ENCODE measurements at regions not wholly inside any gene's neighbourhood (a gene's known extent, or its start where the extent isn't known, plus 50 kb on each side); places are given as distances from the start of the nearest gene placed in this dataset.
"Not testable (repeated sequence)": the region's sequence is repeated elsewhere in the genome, so short reads cannot be mapped to it uniquely, and the experiment has no call there.

DNA sequence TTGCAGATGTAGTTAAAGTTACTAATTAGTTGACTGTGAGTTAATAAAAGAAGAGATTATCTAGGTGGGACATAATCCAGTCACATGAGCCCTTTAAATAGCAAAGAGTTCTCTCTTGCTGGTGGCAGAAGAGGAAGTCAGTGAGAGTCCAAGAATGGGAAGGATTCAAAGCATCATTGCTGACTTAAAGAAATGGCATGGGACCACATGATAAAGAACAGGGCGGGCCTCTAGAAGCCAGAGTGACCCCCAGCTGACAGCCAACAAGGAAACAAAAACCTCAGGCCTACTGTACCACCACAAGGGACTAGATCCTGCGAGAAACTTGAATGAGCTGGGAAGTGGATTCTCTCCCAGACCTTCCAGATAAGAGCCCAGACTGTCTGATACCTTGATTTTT is 447.2 kb upstream of the CCDC54 start:
- DNase-seq (ENCODE audit: low read depth in 4 of 4, low spot score in 1 of 4) = no peak

DNA sequence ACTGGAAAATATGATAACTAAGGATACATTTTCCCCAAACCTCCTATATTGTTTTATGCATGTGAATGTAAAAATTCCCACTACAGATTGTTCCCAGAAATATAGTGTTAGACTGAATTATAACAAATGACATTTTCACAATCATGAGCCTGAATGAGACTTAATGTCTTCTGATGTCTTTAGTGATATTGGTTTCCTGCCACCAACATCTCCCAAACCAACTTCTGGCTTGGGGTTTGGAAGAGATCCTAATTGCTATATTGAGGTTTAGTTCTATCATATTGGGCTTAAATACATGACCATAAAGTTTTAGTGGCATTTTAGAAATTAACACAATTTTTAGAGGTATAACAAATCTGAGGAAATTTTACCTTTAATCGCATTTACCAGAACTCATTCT is 445.3 kb upstream of the CCDC54 start:
- no peak for DNase-seq (ENCODE audit: low read depth in 4 of 4, low spot score in 1 of 4)

- DNase-seq (ENCODE audit: low read depth in 4 of 4, low spot score in 1 of 4) = no peak
Observed at GRCh38 chr3:106936337-106936736, 440.9 kb upstream of the CCDC54 start.

DNA sequence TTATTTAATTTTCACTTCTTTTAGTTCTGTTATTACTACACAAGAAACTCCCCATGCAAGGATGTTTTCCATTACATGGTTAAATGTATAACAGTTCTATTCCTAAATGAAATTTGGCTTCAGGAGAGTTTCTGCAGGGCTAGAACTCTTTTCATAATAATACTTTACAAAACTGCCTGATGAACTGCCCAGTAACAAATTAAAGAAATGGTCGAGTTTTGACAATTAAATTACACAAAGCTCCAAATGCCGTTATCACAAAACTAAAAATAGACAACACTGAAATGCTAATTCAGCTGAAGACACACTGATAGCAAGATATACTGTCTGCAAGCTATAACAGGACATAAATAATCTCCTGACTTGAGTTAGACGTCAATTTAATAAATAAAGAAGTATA is 435.2 kb upstream of the CCDC54 start:
- DNase-seq (ENCODE audit: low read depth in 4 of 4, low spot score in 1 of 4) = no peak

GRCh38 chr3:106943071-106943470 is 434.2 kb upstream of the CCDC54 start:
- DNase-seq (ENCODE audit: low read depth in 4 of 4, low spot score in 1 of 4) = no peak

DNA sequence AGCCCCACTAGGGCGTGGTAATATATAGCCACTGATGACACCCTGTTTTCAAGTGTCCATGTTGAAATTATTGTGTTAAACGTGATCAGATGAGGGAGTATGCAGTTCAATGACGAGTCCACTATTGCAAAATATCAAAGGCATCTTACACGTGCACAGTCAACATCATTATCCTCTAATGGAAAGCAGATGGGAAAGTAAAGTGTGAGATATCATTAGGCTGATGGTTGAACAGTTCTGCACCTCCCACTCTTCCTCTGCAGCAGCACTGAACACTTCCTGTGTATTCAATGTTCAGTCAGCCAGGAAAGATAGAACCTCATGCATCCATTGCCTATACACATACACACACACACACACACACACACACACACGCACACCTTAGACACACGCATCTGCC is 431.8 kb upstream of the CCDC54 start:
- DNase-seq (ENCODE audit: low read depth in 4 of 4, low spot score in 1 of 4) = no peak

DNA sequence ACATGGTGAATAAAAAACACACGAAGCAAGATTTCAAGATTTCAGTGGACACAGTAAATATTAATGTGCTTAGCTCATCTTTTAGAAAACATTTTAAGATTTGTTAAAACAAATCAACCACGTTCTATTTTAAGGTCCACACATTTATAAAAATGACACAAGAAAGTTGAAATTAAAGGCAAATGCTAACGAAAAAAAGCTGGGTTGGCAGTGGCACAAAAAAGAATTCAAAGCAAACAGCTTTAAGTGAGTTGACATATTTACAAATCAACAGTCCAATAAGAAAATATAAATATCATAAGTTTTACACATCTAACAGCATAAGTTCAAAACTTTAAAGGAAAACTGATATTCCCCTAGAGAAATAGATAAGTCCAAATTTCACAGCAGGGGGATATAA is 430.4 kb upstream of the CCDC54 start:
- DNase-seq (ENCODE audit: low read depth in 4 of 4, low spot score in 1 of 4) = no peak

DNA sequence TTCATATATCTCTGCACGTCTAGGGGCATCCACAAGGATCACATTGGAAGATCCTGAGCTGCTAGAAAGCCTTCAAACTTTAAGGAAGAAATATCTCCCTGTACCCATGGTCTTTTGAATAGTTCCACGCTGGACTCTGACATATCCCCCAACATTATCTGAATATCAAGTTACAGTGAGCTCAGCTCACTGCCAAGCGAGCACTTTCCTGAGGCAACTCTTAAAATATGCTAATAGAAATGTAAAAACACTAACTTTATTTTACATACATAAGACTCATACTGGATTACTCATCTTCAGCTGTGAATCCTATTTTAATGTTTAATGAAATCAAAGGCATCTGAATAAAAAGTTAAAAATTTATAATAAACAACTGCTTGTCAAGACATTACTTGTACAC is 420.2 kb upstream of the CCDC54 start:
- DNase-seq (ENCODE audit: low read depth in 4 of 4, low spot score in 1 of 4) = no peak

DNA sequence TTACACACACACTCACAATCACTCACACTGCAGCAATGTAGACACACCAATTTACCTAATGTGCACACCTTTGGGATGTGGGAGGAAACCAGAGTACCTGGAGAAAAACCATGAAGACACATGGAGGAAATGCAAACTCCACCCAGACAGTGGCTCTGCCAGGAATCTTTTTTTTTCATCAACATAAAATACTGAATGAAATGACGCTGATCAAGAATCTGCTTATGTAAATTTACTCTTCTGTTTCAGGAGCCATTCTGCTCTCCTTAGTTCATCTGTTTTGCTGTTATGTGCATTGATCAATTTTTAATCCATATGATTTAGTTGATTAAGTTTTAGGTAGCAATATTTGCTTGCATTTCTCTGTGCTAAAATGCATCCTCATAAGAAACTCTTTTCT is 414.2 kb upstream of the CCDC54 start:
- no peak for DNase-seq (ENCODE audit: low read depth in 4 of 4, low spot score in 1 of 4)

- DNase-seq (ENCODE audit: low read depth in 4 of 4, low spot score in 1 of 4) = no peak
Observed at GRCh38 chr3:106963442-106963841, 413.8 kb upstream of the CCDC54 start.

- DNase-seq (ENCODE audit: low read depth in 4 of 4, low spot score in 1 of 4) = no peak
Observed at GRCh38 chr3:106965307-106965706, 411.9 kb upstream of the CCDC54 start.

- no peak for DNase-seq (ENCODE audit: low read depth in 4 of 4, low spot score in 1 of 4)
Observed at GRCh38 chr3:106969596-106969995, 407.6 kb upstream of the CCDC54 start.

DNA sequence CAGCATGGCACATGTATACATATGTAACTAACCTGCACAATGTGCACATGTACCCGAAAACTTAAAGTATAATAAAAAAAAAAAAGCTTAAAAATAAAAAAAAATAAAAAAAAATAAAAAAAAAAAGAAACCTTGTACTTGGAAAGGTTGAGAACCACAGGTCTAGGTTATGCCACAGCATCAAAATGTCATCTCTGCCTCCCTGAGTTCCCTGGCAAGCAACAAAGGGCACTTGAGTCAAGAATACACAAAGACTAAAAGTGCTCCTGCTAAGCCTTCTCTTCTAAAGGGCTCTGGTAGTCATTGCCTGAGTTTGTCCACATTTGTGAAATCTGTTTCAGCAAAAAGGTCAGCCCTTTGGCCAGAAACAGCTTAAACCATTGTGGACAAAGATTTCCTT is 395.8 kb upstream of the CCDC54 start:
- DNase-seq (ENCODE audit: low read depth in 4 of 4, low spot score in 1 of 4) = no peak

DNA sequence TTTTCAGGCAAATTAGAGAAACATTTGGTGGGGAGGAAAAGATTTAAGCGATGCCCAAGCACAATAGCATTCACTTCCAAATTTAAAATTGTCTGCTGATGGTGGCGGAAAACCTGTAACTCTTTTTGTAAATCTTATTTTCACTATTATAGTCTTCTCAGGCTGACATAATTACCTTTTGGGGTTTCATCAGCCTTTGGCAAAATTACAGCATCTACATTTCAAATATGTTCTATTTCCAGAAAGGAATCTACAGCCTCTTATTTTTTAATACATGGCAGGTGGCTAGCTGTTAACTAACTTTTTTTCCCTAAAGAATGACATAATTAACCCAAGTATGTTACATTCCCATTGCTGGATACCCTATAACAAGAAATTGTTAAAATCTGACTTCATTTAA is 391.5 kb upstream of the CCDC54 start:
- no peak for DNase-seq (ENCODE audit: low read depth in 4 of 4, low spot score in 1 of 4)

DNA sequence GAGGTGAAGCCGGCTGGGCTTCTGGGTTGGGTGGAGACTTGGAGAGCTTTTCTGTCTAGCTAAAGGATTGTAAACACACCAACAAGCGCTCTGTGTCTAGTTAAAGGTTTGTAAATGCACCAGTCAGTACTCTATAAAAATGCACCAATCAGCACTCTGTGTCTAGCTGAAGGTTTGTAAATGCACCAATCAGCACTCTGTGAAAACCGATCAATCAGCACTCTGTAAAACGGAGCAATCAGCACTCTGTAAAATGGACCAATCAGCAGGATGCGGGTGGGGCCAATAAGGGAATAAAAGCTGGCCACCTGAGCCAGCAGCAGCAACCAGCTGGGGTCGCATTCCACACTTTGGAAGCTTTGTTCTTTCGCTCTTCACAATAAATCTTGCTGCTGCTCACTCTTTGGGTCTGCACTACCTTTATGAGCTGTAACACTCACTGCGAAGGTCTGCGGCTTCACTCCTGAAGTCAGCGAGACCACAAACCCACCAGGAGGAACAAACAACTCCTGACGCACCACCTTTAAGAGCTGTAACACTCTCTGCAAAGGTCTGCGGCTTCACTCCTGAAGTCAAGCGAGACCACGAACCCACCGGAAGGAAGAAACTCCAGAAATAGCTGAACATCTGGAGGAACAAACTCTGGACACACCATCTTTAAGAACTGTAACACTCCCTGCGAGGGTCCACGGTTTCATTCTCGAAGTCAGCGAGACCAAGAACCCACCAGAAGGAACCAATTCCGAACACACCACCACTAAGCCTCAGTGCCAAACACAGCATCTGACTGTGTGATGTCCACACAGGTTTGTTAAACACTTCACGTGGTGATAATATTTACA is 378.2 kb upstream of the CCDC54 start:
- not testable (repeated sequence) for DNase-seq (ENCODE audit: low read depth in 4 of 4, low spot score in 1 of 4)

- no peak for DNase-seq (ENCODE audit: low read depth in 4 of 4, low spot score in 1 of 4)
Observed at GRCh38 chr3:107001635-107002034, 375.6 kb upstream of the CCDC54 start.

DNA sequence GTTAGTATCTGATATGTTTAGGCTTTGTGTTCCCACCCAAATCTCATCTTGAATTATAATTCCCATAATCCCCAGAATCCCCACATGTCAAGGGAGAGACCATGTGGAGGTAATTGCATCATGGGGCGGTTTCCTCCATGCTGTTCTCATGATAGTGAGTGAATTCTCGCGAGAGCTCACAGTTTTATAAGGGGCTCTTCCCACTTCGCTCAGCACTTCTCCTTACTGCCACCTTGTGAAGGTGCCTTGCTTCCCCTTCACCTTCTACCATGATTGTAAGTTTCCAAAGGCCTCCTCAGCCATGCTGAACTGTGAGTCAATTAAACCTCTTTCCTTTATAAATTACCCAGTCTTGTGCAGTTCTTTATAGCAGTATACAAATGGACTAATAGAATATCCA is 371.9 kb upstream of the CCDC54 start:
- DNase-seq (ENCODE audit: low read depth in 4 of 4, low spot score in 1 of 4) = not testable (repeated sequence)

DNA sequence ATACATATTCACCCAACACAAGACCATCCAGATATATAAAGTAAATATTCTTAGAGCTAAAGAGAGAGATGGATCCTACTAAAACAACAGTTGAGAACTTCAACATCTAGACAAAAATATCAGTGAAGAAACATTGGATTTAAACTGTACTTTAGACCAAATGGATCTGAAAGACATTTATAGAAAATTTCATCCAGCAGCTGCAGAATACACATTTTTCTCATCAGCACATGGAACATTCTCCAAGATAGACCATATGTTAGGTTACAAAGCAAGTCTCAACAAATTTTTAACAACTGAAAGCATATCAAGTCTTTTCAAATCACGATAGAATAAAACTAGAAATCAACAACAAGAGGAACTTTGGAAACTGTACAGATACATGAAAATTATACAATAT is 369.0 kb upstream of the CCDC54 start:
- no peak for DNase-seq (ENCODE audit: low read depth in 4 of 4, low spot score in 1 of 4)

GRCh38 chr3:107013641-107014040 is 363.6 kb upstream of the CCDC54 start:
- no peak for DNase-seq (ENCODE audit: low read depth in 4 of 4, low spot score in 1 of 4)

- no peak for DNase-seq (ENCODE audit: low read depth in 4 of 4, low spot score in 1 of 4)
Observed at GRCh38 chr3:107024551-107025026, 352.6 kb upstream of the CCDC54 start.

DNA sequence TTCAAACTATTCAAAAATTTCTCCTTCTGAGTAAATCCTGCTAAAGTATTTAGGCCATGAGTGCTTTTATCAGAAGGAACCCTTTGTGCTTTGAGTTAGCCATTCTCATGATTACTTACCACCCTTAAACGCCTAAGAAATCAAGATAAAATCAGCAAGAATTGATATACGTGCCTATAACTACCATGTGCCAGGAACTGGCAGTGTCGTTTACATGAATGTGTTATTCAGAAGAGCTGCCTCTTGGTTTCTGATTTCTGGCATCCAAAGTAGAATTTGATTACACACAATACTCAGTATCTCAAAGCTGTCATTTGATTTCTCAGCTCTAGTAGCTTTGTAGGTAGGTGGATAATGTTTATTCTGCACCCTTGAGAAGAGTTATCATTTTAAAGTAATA is 351.3 kb upstream of the CCDC54 start:
- DNase-seq (ENCODE audit: low read depth in 4 of 4, low spot score in 1 of 4) = no peak

DNA sequence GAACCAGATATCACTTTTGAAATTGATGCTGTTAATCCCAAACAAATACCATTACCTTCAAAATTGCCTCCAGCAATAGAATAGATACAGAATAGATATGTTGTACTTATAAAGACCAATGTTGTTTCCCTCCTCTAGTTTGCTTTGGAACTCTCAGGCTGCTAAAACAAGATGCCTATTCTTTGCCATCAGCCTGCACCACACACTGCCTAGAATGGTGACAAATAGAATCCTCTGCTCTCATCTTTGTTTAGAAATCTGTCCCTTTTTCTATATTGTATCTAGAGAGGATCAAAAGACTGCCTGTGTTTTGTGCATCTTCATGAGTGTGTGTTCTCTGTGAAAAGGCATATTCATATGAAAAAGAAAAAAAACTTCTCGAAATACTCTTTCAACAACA is 349.2 kb upstream of the CCDC54 start:
- DNase-seq (ENCODE audit: low read depth in 4 of 4, low spot score in 1 of 4) = no peak

DNA sequence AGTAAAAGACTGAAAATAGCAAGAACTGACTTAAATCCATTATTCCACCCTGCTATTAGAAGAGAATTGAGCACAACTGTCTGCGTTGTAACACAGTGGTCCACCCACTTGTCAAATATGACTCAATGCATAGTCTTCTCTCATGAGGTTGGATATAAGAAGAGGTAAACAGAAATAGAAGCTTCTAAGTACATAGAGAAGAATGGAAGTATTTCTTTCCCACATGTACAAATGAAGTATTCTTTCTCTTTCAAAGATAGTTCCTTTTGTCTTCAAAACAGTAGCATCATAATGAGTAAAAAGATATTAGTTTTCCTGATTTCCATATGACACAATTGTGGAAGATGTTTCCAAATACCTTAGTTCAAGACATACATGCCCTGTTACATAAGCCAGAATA is 348.6 kb upstream of the CCDC54 start:
- DNase-seq (ENCODE audit: low read depth in 4 of 4, low spot score in 1 of 4) = no peak
